Panc1 (cell line): ENCODE measurements at regions not wholly inside any gene's neighbourhood (a gene's known extent, or its start where the extent isn't known, plus 50 kb on each side); places are given as distances from the start of the nearest gene placed in this dataset. TPM values are rescaled to one million over a fixed set of nuclear protein-coding genes. Genes with fewer than 3 reads are reported as not detected.

ENCODE experiments used
- ATAC-seq: fragments of 200-7000 bp; cut with Tn5 transposase; 2 replicates; pipeline ENCODE4 v1.9.1; 2020; ENCODE audit warnings: mild to moderate bottlenecking, moderate library complexity
- BruUV-seq: library from RNA; stranded (reverse); fragments of 400-500 nt; replicated peaks from 2 replicates; lab custom pipeline; 2021; lab: Mats Ljungman, UMichigan
- CTCF ChIA-PET: fragments of 300-600 bp; sonication (Branson Sonifier 250); formaldehyde crosslinking; loops from one replicate; lab custom pipeline; 2022; ENCODE audit warnings: antibody characterized with exemption; lab: Charles Lee
- POLR2A ChIA-PET: fragments of 300-600 bp; sonication (Branson Sonifier 250); formaldehyde crosslinking; loops from one replicate; lab custom pipeline; 2022; ENCODE audit warnings: antibody characterized with exemption; lab: Charles Lee
- DNase-seq: peaks from one replicate; pipeline ENCODE4 v3.0.0-alpha.2; 2010; ENCODE audit warnings: low read depth, low spot score
- H3K27ac ChIP-seq: 2 replicates; pipeline ENCODE4 v1.5.1; 2011; ENCODE audit warnings: mild to moderate bottlenecking, low read length, inconsistent platforms
- H3K27me3 ChIP-seq: fragments of 200-500 bp; sonication (Bioruptor generic); 2 replicates; pipeline ENCODE4 v1.6.0; 2014; ENCODE audit warnings: low read length, inconsistent platforms; ENCODE audit not compliant: control insufficient read depth, insufficient read depth
- H3K36me3 ChIP-seq: fragments of 200-500 bp; sonication (Bioruptor generic); 2 replicates; pipeline ENCODE4 v1.5.1; 2014; ENCODE audit warnings: inconsistent platforms, mild to moderate bottlenecking, low read length, moderate library complexity; ENCODE audit not compliant: control insufficient read depth, insufficient read depth
- H3K4me1 ChIP-seq: 2 replicates; pipeline ENCODE4 v1.5.1; 2011; ENCODE audit warnings: inconsistent platforms, mild to moderate bottlenecking, low read length, moderate library complexity; ENCODE audit not compliant: control insufficient read depth, insufficient read depth
- H3K4me3 ChIP-seq, 2 experiments: 2 replicates each; pipeline ENCODE4 v1.5.1; 2011 to 2012; ENCODE audit warnings: low read depth in 2 of 2, low read length in 2 of 2, mild to moderate bottlenecking in 2 of 2, inconsistent platforms in 1 of 2, moderate library complexity in 1 of 2
- H3K9me3 ChIP-seq: fragments of 200-500 bp; sonication (Bioruptor generic); 2 replicates; pipeline ENCODE4 v1.5.1; 2014; ENCODE audit warnings: low read depth, mild to moderate bottlenecking, inconsistent platforms, low read length, moderate library complexity; ENCODE audit not compliant: control insufficient read depth, insufficient read depth
- POLR2AphosphoS5 ChIP-seq: IDR thresholded peaks from 2 replicates; pipeline ENCODE4 v1.6.1; 2012; ENCODE audit warnings: mild to moderate bottlenecking, low read depth, low read length, moderate library complexity
- SIN3A ChIP-seq: IDR thresholded peaks from 2 replicates; pipeline ENCODE4 v1.6.1; 2012; ENCODE audit warnings: low read depth, mild to moderate bottlenecking, low read length, moderate library complexity, borderline replicate concordance; ENCODE audit not compliant: insufficient read depth
- TCF7L2 ChIP-seq: IDR thresholded peaks from 2 replicates; pipeline ENCODE4 v1.6.1; 2011; ENCODE audit warnings: mild to moderate bottlenecking, low read depth, low read length, inconsistent platforms
- in situ Hi-C: cut with HindIII; loops from 2 replicates; pipeline ENCODE4 v1.10.0; 2016; ENCODE audit warnings: low sequenced_read_pairs, low pct_unique_long_range_greater_than_20kb
- intact Hi-C: fragments of 100-400 bp; cut with micrococcal nuclease; formaldehyde crosslinking; loops from one replicate; pipeline ENCODE4 v1.10.0; 2022; ENCODE audit not compliant: unreplicated experiment
- microRNA-seq: library from miRNA; unstranded; fragments of <30 nt; microRNA quantifications from one replicate; pipeline ENCODE4 v1.1.0, GENCODE V29; 2020; ENCODE audit not compliant: unreplicated experiment
- TF ChIP-seq, protein P1 (sequence below), 2 experiments: IDR thresholded peaks; 2 replicates each; pipeline ENCODE4 v1.6.1; 2011 to 2012; ENCODE audit warnings: low read depth in 2 of 2, control low read depth in 1 of 2, low read length in 1 of 2, mild to moderate bottlenecking in 1 of 2, moderate library complexity in 1 of 2; ENCODE audit not compliant: insufficient read depth in 1 of 2
- TF ChIP-seq, protein P2 (sequence below): fragments of 450-650 bp; IDR thresholded peaks from 2 replicates; pipeline ENCODE4 v1.5.1; 2017; ENCODE audit warnings: mild to moderate bottlenecking

DNA sequence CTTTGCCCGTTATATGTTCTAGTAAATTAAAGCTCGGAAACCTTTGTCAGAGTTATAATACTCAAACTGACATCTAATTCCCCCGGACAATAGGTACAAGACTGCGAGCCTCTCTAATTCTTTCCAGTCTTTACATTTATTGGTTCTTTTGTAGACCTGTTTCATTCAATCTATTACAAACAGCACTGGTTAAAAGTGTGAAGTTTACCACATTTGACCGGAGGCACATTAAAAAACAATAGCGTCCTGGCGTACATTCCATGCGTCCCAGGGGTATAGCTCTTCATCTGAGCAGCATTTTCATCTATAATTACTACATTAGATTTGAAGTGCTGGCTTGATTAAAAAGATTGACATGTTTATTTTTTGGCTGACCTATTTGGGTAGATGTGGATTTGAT is 49.9 kb upstream of the TENM3 start:
- CTCF ChIA-PET = no interaction called here
- Histone ChIP-seq H3K4me3 (no peak overlapping the region), H3K4me1 (no peaks in the 10 kb centered on the region), H3K9me3 (no peaks in the 10 kb centered on the region), H3K27ac (no peak overlapping the region), H3K27me3 (no peaks in the 10 kb centered on the region), H3K36me3 (no peaks in the 10 kb centered on the region)
- in situ Hi-C loops = no loop called here
- BruUV-seq = no TSS peak
- intact Hi-C loops = no loop called here
- DNase-seq = no peak
- TF ChIP-seq, protein P1, sequence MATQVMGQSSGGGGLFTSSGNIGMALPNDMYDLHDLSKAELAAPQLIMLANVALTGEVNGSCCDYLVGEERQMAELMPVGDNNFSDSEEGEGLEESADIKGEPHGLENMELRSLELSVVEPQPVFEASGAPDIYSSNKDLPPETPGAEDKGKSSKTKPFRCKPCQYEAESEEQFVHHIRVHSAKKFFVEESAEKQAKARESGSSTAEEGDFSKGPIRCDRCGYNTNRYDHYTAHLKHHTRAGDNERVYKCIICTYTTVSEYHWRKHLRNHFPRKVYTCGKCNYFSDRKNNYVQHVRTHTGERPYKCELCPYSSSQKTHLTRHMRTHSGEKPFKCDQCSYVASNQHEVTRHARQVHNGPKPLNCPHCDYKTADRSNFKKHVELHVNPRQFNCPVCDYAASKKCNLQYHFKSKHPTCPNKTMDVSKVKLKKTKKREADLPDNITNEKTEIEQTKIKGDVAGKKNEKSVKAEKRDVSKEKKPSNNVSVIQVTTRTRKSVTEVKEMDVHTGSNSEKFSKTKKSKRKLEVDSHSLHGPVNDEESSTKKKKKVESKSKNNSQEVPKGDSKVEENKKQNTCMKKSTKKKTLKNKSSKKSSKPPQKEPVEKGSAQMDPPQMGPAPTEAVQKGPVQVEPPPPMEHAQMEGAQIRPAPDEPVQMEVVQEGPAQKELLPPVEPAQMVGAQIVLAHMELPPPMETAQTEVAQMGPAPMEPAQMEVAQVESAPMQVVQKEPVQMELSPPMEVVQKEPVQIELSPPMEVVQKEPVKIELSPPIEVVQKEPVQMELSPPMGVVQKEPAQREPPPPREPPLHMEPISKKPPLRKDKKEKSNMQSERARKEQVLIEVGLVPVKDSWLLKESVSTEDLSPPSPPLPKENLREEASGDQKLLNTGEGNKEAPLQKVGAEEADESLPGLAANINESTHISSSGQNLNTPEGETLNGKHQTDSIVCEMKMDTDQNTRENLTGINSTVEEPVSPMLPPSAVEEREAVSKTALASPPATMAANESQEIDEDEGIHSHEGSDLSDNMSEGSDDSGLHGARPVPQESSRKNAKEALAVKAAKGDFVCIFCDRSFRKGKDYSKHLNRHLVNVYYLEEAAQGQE (IDR thresholded peaks at IDR 0.05; ENCODE audit: insufficient read depth in 1 of 2, low read depth in 2 of 2, low read length in 1 of 2) = no peak
- TF ChIP-seq, protein P2, sequence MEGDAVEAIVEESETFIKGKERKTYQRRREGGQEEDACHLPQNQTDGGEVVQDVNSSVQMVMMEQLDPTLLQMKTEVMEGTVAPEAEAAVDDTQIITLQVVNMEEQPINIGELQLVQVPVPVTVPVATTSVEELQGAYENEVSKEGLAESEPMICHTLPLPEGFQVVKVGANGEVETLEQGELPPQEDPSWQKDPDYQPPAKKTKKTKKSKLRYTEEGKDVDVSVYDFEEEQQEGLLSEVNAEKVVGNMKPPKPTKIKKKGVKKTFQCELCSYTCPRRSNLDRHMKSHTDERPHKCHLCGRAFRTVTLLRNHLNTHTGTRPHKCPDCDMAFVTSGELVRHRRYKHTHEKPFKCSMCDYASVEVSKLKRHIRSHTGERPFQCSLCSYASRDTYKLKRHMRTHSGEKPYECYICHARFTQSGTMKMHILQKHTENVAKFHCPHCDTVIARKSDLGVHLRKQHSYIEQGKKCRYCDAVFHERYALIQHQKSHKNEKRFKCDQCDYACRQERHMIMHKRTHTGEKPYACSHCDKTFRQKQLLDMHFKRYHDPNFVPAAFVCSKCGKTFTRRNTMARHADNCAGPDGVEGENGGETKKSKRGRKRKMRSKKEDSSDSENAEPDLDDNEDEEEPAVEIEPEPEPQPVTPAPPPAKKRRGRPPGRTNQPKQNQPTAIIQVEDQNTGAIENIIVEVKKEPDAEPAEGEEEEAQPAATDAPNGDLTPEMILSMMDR = no peak
- TF ChIP-seq SIN3A = no peak
- no peak for TF ChIP-seq POLR2AphosphoS5
- TF ChIP-seq TCF7L2 = no peak
- ATAC-seq = no peak
- POLR2A ChIA-PET = no interaction called here

Small RNA genes in the stretch of these regions (microRNA-seq; reads per million reads assigned to microRNA genes)
- gene MIR1305 = not detected
